ENCODE measurements at regions not wholly inside any gene's neighbourhood (a gene's known extent, or its start where the extent isn't known, plus 50 kb on each side); places are given as distances from the start of the nearest gene placed in this dataset.

- no peak for TF ChIP-seq CTCF (IDR thresholded peaks at IDR 0.05)
- no peak for TF ChIP-seq POLR2AphosphoS5 (IDR thresholded peaks at IDR 0.05)
Measured at GRCh38 chr5:60349891-60350415, 350.0 kb downstream of the DEPDC1B start.

Data from suprapubic skin (tissue), 3 donors.